HG02610 (cell line): ENCODE measurements at regions not wholly inside any gene's neighbourhood (a gene's known extent, or its start where the extent isn't known, plus 50 kb on each side); places are given as distances from the start of the nearest gene placed in this dataset.
"Not testable (repeated sequence)": the region's sequence is repeated elsewhere in the genome, so short reads cannot be mapped to it uniquely, and the experiment has no call there.

Experiments used
- ATAC-seq: cut with Tn5 transposase; IDR thresholded peaks from one replicate; pipeline ENCODE4 v1.9.1; 2021; ENCODE audit warnings: mild to moderate bottlenecking, moderate library complexity; ENCODE audit not compliant: unreplicated experiment

DNA sequence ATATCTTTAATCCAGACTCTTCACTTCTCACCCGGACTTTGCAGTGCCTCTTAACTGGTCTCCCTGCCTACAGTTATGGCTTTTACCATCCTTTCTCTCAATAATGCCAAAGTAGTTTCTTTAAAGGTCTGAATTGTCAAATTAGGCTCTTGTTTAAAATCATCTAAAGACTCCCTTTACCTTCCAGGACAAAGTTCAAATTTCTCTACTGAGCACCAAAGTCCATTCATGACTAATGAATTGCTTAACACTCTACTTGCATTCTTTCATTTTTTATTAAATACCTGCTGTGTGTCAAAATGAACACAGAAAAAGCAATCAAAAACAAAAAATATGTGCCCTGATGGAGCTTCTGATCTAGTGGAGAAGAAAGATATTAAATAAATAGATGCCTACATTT lies 472.4 kb upstream of the UBE2E2 start:
- no peak for ATAC-seq

- ATAC-seq = no peak
These were observed 471.2 kb upstream of the UBE2E2 start for GRCh38 chr3:22731901-22732300.

DNA sequence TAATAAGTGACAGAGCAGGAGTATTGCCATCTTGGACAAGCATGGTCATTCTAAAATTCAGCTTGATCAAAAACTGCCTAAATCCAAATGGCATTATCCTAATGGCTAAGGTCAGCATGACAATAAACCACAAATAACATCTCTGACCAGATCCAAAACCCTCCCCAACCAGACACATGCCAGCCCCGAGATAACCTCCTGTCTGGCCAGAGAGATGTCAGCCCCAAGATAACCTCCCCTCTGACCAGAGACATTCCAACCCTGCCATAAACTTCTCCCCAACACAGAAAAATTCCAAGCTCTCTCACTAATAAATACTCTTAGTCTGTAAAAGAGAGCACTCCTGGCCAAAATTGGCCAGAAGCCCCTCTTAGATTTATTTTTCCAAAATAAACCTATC lies 470.5 kb upstream of the UBE2E2 start:
- no peak for ATAC-seq

DNA sequence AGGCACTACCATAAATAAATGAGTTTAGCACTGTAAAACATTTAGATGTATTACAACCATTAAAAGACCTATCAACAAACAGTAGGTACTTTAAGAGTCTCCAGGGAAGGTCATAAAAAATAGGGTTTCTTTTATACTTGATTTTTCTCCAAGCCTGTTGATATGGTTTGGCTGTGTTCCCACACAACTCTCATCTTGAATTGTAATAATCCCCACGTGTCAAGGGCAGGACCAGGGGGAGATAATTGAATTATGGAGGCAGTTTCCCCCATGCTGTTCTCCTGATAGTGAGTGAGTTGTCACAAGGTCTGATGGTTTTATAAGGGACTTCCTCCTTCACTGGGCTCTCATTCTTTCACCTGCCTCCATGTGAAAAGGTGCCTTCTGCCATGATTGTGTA lies 468.9 kb upstream of the UBE2E2 start:
- ATAC-seq = no peak

GRCh38 chr3:22734756-22735155 lies 468.4 kb upstream of the UBE2E2 start:
- no peak for ATAC-seq

GRCh38 chr3:22735373-22735772 lies 467.8 kb upstream of the UBE2E2 start:
- no peak for ATAC-seq

GRCh38 chr3:22743386-22743785 lies 459.7 kb upstream of the UBE2E2 start:
- ATAC-seq = not testable (repeated sequence)

GRCh38 chr3:22745321-22745720 lies 457.8 kb upstream of the UBE2E2 start:
- ATAC-seq = no peak

- ATAC-seq = no peak
These were observed 456.9 kb upstream of the UBE2E2 start for GRCh38 chr3:22746221-22746620.

DNA sequence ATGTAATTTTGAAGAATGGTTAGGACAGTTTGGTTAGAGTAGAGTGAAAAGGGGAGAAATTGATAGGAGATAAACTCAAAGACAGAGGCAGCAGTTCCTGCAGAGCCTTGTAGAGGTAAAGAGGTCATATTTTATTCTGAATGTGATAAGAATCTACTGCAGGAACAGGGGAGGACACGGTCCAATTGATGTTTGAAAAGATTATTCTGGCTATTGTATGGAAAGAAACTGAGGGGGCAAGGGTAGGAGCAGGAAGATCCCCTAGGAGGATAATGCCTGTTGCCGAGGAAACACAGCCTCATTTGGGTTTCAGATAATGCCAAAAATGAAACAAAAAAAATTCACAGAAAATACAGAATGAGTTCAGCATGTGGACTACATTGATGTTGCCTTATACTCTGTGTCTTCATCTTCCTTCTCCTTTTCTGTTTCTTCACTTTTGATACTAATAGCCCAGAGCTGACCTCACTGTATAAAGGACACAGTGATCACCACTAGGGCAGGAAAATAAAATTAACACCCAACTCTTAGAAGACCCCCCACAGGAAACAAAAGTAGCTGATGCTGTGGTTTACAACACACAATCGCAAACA lies 454.6 kb upstream of the UBE2E2 start:
- no peak for ATAC-seq

DNA sequence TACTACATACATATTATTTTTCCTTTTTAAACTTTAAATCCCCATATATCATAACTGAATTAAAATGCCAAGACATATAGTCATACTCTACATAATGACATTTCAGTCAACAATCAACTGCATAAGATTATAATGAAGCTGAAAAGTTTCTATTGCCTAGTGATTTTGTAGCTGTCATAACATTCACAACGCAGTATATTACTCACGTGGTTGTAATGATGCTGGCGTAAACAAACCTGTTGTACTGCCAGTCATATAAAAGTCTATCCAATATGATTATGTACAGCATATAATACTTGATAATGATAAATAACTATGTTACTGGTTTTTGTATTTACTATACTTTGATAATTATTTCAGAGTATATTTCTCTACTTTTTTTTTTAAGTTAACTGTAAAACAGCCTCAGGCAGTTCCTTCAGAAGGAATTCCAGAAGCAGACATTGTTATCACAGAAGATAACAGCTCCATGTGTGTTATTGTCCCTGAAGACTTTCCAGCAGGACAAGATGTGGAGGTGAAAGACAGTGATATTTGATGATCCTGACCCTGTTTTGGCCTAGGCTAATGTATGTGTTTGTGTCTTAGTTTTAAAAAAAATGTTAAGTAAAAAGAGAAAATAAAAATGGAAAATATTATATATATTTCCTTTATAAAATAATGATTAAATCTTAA lies 443.4 kb upstream of the UBE2E2 start:
- ATAC-seq = no peak

DNA sequence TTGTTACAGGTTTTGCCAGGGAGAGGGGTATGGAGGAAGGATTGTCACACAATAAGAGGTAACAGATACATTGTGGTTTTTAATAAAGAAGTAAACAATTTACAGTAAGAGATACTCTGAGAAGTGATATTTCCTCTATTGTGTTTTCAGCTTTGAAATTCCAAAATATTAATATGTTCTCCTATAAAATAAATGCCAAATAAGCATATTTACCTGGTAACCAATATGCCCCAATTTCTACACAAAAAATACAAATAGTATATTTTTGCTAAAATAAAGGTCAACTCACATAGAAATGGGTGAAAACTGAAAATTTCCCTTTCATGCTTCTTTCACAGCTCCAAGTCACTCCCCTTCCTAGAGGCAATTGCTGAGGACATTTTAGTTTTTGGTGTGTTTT lies 437.4 kb upstream of the UBE2E2 start:
- ATAC-seq = no peak

DNA sequence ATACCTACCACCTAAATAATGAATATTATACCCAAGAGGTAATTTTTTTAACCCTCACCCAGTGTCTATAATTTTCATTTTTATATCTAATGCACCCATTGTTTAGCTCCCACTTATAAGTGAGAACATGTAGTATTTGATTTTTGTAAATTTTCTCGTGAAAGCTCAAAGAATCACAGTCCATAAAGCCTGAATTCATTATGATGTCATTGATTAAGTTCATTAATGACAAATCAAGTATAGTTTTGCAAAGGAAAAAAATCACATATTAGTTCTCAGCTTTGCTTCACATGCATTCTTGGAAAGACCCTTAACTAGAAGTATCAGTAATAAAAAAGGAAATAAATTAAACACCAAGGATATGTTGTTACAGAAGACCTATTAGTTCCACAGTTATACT lies 425.3 kb upstream of the UBE2E2 start:
- ATAC-seq = no peak

DNA sequence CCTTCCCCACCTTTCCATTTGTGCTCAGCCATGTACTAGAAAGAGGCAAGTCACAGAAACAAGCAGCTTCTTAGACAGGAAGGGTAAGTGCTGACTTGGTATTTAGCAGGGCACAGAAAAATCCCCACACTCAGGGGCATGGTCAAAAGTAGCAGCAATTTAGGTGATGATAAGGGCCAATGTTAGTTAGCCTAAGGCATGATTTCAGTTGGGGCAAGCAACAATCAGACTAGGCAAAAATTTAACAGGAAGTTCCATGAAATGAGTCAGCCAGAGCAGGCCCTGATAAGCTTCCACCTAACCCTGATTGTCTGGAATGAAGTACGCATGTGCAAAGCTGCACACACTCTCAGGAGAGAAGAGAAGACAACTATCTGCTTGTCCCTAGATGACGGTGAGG lies 423.4 kb upstream of the UBE2E2 start:
- ATAC-seq = no peak

DNA sequence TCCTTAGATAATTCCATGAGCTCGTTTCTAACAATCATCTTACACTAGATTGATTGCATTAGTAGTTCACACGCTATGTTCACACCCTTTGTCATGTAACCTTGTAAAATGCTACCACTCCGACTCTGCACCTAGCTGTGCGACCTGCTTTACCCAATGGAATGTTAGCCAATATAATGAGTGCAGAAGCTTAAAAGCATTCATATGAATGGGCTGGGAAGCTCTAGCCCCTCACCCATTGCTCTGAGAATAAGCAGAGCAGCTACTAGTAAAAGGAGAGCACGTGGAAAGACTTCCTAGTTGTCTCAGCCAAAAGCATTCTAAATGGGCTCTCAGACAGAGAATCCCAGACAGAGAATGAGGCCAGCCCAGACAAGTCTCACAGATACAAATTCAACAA lies 410.6 kb upstream of the UBE2E2 start:
- ATAC-seq = no peak

DNA sequence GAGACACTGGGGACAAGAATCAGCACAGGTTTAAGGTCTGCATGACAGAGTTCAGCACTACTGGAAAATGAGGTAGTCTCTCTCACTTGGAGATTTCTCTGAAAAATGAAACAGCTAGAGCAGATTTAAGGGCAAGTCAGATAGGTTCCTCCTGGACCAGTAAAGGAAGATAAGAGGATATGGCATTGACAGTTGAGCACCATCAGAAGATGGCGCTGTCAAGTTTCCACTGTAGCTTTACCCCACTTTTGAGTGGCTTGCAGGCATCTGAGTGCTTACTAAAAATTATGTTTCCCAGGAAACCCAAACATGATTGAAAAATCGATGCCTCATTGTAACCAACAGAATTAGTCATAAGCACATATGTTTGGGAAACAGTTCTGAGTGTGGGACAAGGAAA lies 407.2 kb upstream of the UBE2E2 start:
- ATAC-seq = no peak

DNA sequence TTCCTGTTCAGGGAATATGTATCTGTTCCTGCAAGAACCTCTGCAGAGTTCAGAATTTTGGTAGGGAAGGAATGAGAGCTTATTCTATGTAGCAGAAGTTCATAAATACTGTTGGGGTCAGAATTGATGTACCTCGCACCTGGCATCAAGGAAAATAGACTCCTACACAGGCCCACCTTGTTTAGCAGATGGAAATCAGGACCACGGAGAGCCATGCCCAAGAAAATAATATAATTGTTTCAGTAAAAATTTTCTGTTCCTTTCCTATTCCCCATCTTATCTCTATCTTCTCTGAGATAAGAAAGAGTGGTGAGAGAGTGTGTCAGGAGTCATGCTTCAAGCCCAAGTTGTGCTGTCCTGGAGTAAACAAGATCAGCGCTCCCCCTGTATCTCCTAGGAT lies 404.7 kb upstream of the UBE2E2 start:
- ATAC-seq = no peak

DNA sequence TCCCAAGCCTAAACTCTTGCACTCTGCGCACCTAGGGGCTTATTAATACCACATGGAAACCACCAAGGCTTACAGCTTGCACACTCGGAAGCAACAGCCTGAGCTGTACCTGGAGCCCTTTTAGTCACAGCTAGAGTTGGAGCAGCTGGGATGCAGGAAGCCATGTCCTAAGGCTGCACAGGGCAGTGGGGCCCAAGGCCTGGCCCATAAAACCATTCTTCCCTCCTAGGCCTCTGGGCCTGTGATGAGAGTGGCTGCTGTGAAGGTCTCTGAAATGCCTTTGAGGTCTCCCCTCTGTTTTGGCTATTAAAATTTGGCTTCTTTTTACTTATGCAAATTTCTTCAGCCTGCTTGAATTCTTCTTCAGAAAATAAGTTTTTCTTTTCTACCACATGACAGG lies 383.9 kb upstream of the UBE2E2 start:
- ATAC-seq = no peak

- ATAC-seq = no peak
These were observed 368.1 kb upstream of the UBE2E2 start for GRCh38 chr3:22835041-22835440.

DNA sequence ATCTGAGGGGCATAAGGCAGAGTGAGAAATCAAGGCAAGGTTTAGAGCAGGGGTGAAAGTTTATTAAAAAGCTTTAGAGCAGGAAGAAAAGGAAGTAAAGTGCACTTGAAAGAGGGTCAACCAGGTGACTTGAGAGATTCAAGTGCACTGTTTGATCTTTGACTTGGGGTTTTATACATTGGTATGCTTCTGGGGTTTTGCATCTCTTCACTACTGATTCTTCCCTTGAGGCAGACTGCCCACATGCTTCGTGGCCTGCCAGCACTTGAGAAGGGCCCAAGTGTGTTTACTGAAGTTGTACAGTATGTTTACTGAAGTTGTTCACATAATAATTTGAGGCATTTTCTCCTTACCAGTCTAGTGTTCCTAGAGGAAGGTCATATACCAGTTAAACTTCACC lies 367.0 kb upstream of the UBE2E2 start:
- no peak for ATAC-seq

GRCh38 chr3:22843854-22844253 lies 359.3 kb upstream of the UBE2E2 start:
- no peak for ATAC-seq

- ATAC-seq = no peak
These were observed 356.6 kb upstream of the UBE2E2 start for GRCh38 chr3:22846566-22846965.

DNA sequence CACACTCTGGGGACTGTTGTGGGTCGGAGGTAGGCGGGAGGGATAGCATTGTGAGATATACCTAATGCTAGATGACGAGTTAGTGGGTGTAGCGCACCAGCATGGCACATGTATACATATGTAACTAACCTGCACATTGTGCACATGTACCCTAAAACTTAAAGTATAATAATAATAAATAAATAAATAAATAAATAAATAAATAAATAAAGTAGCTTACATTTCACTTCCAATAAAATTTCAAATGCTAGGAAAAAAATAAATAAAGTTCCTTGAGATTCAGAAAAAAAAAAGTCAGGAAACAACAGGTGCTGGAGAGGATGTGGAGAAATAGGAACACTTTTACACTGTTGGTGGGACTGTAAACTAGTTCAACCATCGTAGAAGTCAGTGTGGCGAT lies 353.5 kb upstream of the UBE2E2 start:
- not testable (repeated sequence) for ATAC-seq
